ENCODE measurements at regions not wholly inside any gene's neighbourhood (a gene's known extent, or its start where the extent isn't known, plus 50 kb on each side); places are given as distances from the start of the nearest gene placed in this dataset.

- no peak for DNase-seq
- no peaks in the 10 kb centered on the region for H3K27me3 ChIP-seq (ENCODE audit: insufficient read depth, low read depth, severe bottlenecking)
- no peaks in the 10 kb centered on the region for H3K36me3 ChIP-seq
- no peak overlapping the region for H3K27ac ChIP-seq
- H3K9me3 ChIP-seq (ENCODE audit: severe bottlenecking) = no peaks in the 10 kb centered on the region
- TF ChIP-seq CTCF (IDR thresholded peaks at IDR 0.05; ENCODE audit: low read depth, low read length) = no peak
- no peak overlapping the region for H3K4me3 ChIP-seq (ENCODE audit: low read depth, low read length)
Measured at GRCh38 chr5:147972076-147972840, 65.9 kb upstream of the C5orf46 start.

- H3K4me3 ChIP-seq (ENCODE audit: low read depth, low read length) = no peak overlapping the region
- DNase-seq = no peak
- H3K9me3 ChIP-seq (ENCODE audit: severe bottlenecking) = no peaks in the 10 kb centered on the region
- H3K36me3 ChIP-seq = no peaks in the 10 kb centered on the region
- no peak overlapping the region for H3K27ac ChIP-seq
- no peaks in the 10 kb centered on the region for H3K27me3 ChIP-seq (ENCODE audit: insufficient read depth, low read depth, severe bottlenecking)
- no peak for TF ChIP-seq CTCF (IDR thresholded peaks at IDR 0.05; ENCODE audit: low read depth, low read length)
Measured at GRCh38 chr5:147971472-147971871, 65.1 kb upstream of the C5orf46 start.

- TF ChIP-seq CTCF (IDR thresholded peaks at IDR 0.05; ENCODE audit: low read depth, low read length) = no peak
- no peak for DNase-seq
Measured at GRCh38 chr5:147968855-147969254, 62.5 kb upstream of the C5orf46 start.

GRCh38 chr5:147966829-147967228, 60.5 kb upstream of the C5orf46 start:
- Histone ChIP-seq H3K27ac (no peak overlapping the region), H3K36me3 (no peaks in the 10 kb centered on the region), H3K27me3 (ENCODE audit: insufficient read depth, low read depth, severe bottlenecking) (no peaks in the 10 kb centered on the region), H3K9me3 (ENCODE audit: severe bottlenecking) (no peaks in the 10 kb centered on the region), H3K4me3 (ENCODE audit: low read depth, low read length) (no peak overlapping the region)
- no peak for DNase-seq
- no peak for TF ChIP-seq CTCF (IDR thresholded peaks at IDR 0.05; ENCODE audit: low read depth, low read length)

More at GRCh38 chr5:147968855-147969254, 62.5 kb upstream of the C5orf46 start:
- no peaks in the 10 kb centered on the region for H3K9me3 ChIP-seq (ENCODE audit: severe bottlenecking)
- H3K4me3 ChIP-seq (ENCODE audit: low read depth, low read length) = no peak overlapping the region
- H3K27ac ChIP-seq = no peak overlapping the region
- H3K36me3 ChIP-seq = no peaks in the 10 kb centered on the region
- no peaks in the 10 kb centered on the region for H3K27me3 ChIP-seq (ENCODE audit: insufficient read depth, low read depth, severe bottlenecking)

GRCh38 chr5:147966326-147966725, 60.0 kb upstream of the C5orf46 start:
- Histone ChIP-seq H3K9me3 (ENCODE audit: severe bottlenecking) (no peaks in the 10 kb centered on the region), H3K36me3 (no peaks in the 10 kb centered on the region), H3K4me3 (ENCODE audit: low read depth, low read length) (no peak overlapping the region), H3K27me3 (ENCODE audit: insufficient read depth, low read depth, severe bottlenecking) (no peaks in the 10 kb centered on the region), H3K27ac (no peak overlapping the region)
- TF ChIP-seq CTCF (IDR thresholded peaks at IDR 0.05; ENCODE audit: low read depth, low read length) = no peak
- DNase-seq = no peak

- Histone ChIP-seq H3K4me3 (ENCODE audit: low read depth, low read length) (no peak overlapping the region), H3K36me3 (no peaks in the 10 kb centered on the region), H3K27me3 (ENCODE audit: insufficient read depth, low read depth, severe bottlenecking) (no peaks in the 10 kb centered on the region), H3K9me3 (ENCODE audit: severe bottlenecking) (no peaks in the 10 kb centered on the region), H3K27ac (no peak overlapping the region)
- DNase-seq = no peak
- no peak for TF ChIP-seq CTCF (IDR thresholded peaks at IDR 0.05; ENCODE audit: low read depth, low read length)
Measured at GRCh38 chr5:147965715-147966114, 59.4 kb upstream of the C5orf46 start.
